H1 (cell line): ENCODE measurements at regions not wholly inside any gene's neighbourhood (a gene's known extent, or its start where the extent isn't known, plus 50 kb on each side); places are given as distances from the start of the nearest gene placed in this dataset.

ENCODE experiments used
- CTCF ChIA-PET: fragments of 300-600 bp; sonication (Branson Sonifier 250); formaldehyde crosslinking; loops from one replicate; lab custom pipeline; 2021; ENCODE audit not compliant: partially characterized antibody; lab: Charles Lee
- POLR2A ChIA-PET: fragments of 300-600 bp; sonication (Branson Sonifier 250); formaldehyde crosslinking; loops from one replicate; lab custom pipeline; 2021; ENCODE audit warnings: inconsistent platforms; ENCODE audit not compliant: partially characterized antibody; lab: Charles Lee
- DNase-seq, 2 experiments: peaks; one replicate each; pipeline versions ENCODE4 v3.0.0 to v3.0.0-alpha.2; 2010 to 2022; ENCODE audit warnings: low spot score in 2 of 2, low read depth in 1 of 2, mixed read lengths in 1 of 2
- FAIRE-seq: peaks from 2 replicates; lab custom pipeline; 2011; peaks lifted over from hg19 to GRCh38; lab: Jason Lieb, UNC
- H2AFZ ChIP-seq: 2 replicates; pipeline ENCODE4 v1.8.1; 2012; ENCODE audit warnings: low read length, inconsistent platforms
- H2AK5ac ChIP-seq: 2 replicates; pipeline ENCODE4 v1.6.1; 2013; ENCODE audit warnings: low read depth, low read length
- H2BK120ac ChIP-seq: replicated peaks from 2 replicates; pipeline ENCODE3; 2013; ENCODE audit warnings: low read depth, low read length, inconsistent platforms
- H2BK12ac ChIP-seq: 2 replicates; pipeline ENCODE4 v1.6.1; 2013; ENCODE audit warnings: low read depth, low read length
- H2BK15ac ChIP-seq: 2 replicates; pipeline ENCODE4 v1.6.1; 2013; ENCODE audit warnings: low read length
- H2BK20ac ChIP-seq: 2 replicates; pipeline ENCODE4 v1.6.1; 2013; ENCODE audit warnings: low read length
- H2BK5ac ChIP-seq: 2 replicates; pipeline ENCODE4 v1.6.1; 2013; ENCODE audit warnings: low read depth, low read length
- H3K14ac ChIP-seq: 2 replicates; pipeline ENCODE4 v1.6.1; 2013; ENCODE audit warnings: inconsistent platforms; ENCODE audit not compliant: insufficient read length
- H3K18ac ChIP-seq: 2 replicates; pipeline ENCODE4 v1.6.1; 2013; ENCODE audit warnings: low read length; ENCODE audit errors: extremely low read depth
- H3K23ac ChIP-seq: 2 replicates; pipeline ENCODE4 v1.6.1; 2013; ENCODE audit warnings: inconsistent platforms; ENCODE audit not compliant: insufficient read length
- H3K23me2 ChIP-seq: 2 replicates; pipeline ENCODE4 v1.6.1; 2013; ENCODE audit warnings: low read depth, low read length
- H3K27ac ChIP-seq: 2 replicates; pipeline ENCODE4 v1.6.1; 2011; ENCODE audit warnings: low read depth, low read length, inconsistent platforms
- H3K27me3 ChIP-seq, 4 experiments: replicated peaks in 1 of 4; 1 replicate in 1 of 4; 2 replicates in 3 of 4; pipeline versions ENCODE4 v1.6.1 to v1.8.1; 2011 to 2013; ENCODE audit warnings: low read length in 3 of 4, mild to moderate bottlenecking in 3 of 4, inconsistent platforms in 2 of 4, mixed read lengths in 2 of 4, moderate library complexity in 1 of 4; ENCODE audit not compliant: control insufficient read depth in 3 of 4, insufficient read depth in 3 of 4; ENCODE audit errors: extremely low read depth in 1 of 4
- H3K36me3 ChIP-seq, 4 experiments: 2 replicates each; pipeline versions ENCODE4 v1.6.1 to v1.8.1; 2011 to 2013; ENCODE audit warnings: mild to moderate bottlenecking in 4 of 4, low read length in 3 of 4, moderate library complexity in 2 of 4, control low read depth in 1 of 4, inconsistent platforms in 1 of 4; ENCODE audit not compliant: insufficient read depth in 4 of 4, control insufficient read depth in 2 of 4
- H3K4ac ChIP-seq: replicated peaks from 2 replicates; pipeline ENCODE3; 2013; ENCODE audit warnings: low read length, low read depth, mixed read lengths, inconsistent platforms; ENCODE audit not compliant: insufficient read length
- H3K4me1 ChIP-seq, 4 experiments: replicated peaks in 1 of 4; 1 replicate in 1 of 4; 2 replicates in 3 of 4; pipeline versions ENCODE4 v1.6.1 to v1.8.1; 2011 to 2013; ENCODE audit warnings: low read length in 3 of 4, inconsistent platforms in 2 of 4, mixed read lengths in 1 of 4; ENCODE audit not compliant: insufficient read depth in 4 of 4, control insufficient read depth in 3 of 4
- H3K4me2 ChIP-seq, 2 experiments: 2 replicates each; pipeline versions ENCODE4 v1.6.1 to v1.8.1; 2011 to 2013; ENCODE audit warnings: low read depth in 2 of 2, low read length in 2 of 2, control low read depth in 1 of 2, inconsistent platforms in 1 of 2, mild to moderate bottlenecking in 1 of 2; ENCODE audit not compliant: insufficient read depth in 1 of 2
- H3K4me3 ChIP-seq, 4 experiments: fragments of 200-600, 300-600 bp in 1 of 4; sonication (generic), shearing (Covaris generic), sonication (Bioruptor Twin) in 1 of 4; 2 replicates each; pipeline versions ENCODE4 v1.5.1 to v1.8.1; 2011 to 2016; ENCODE audit warnings: low read length in 4 of 4, low read depth in 3 of 4, control low read depth in 2 of 4, inconsistent platforms in 2 of 4, mild to moderate bottlenecking in 2 of 4, mixed read lengths in 1 of 4, moderate library complexity in 1 of 4; ENCODE audit not compliant: insufficient read depth in 2 of 4; ENCODE audit errors: extremely low read depth in 1 of 4
- H3K56ac ChIP-seq: replicated peaks from 2 replicates; pipeline ENCODE3; 2013; ENCODE audit warnings: low read depth, mild to moderate bottlenecking, mixed read lengths, low read length, inconsistent platforms; ENCODE audit not compliant: insufficient read length
- H3K79me1 ChIP-seq: 2 replicates; pipeline ENCODE4 v1.6.1; 2013; ENCODE audit warnings: low read depth, low read length, control low read depth
- H3K79me2 ChIP-seq, 2 experiments: 2 replicates each; pipeline versions ENCODE4 v1.6.1 to v1.8.1; 2012 to 2013; ENCODE audit warnings: low read length in 2 of 2, mild to moderate bottlenecking in 2 of 2, inconsistent platforms in 1 of 2; ENCODE audit not compliant: insufficient read depth in 2 of 2, control insufficient read depth in 1 of 2
- H3K9ac ChIP-seq, 4 experiments: replicated peaks in 1 of 4; 1 replicate in 1 of 4; 2 replicates in 3 of 4; pipeline versions ENCODE4 v1.6.1 to v1.8.1; 2011 to 2013; ENCODE audit warnings: low read depth in 3 of 4, low read length in 3 of 4, control low read depth in 2 of 4, mild to moderate bottlenecking in 2 of 4, moderate library complexity in 2 of 4, inconsistent platforms in 1 of 4; ENCODE audit errors: extremely low read depth in 1 of 4
- H3K9me3 ChIP-seq, 2 experiments: 2 replicates each; pipeline versions ENCODE4 v1.6.1 to v1.8.1; 2012 to 2013; ENCODE audit warnings: mild to moderate bottlenecking in 2 of 2, moderate library complexity in 2 of 2, control low read depth in 1 of 2, inconsistent platforms in 1 of 2, low read depth in 1 of 2, low read length in 1 of 2, mixed read lengths in 1 of 2; ENCODE audit not compliant: insufficient read depth in 2 of 2
- H4K20me1 ChIP-seq, 2 experiments: replicated peaks in 1 of 2; 2 replicates each; pipeline versions ENCODE3 to v1.8.1; 2011 to 2013; ENCODE audit warnings: inconsistent platforms in 2 of 2, low read length in 2 of 2, mild to moderate bottlenecking in 1 of 2; ENCODE audit not compliant: insufficient read depth in 2 of 2, control insufficient read depth in 1 of 2
- H4K5ac ChIP-seq: 2 replicates; pipeline ENCODE4 v1.6.1; 2013; ENCODE audit warnings: low read length, low read depth, mixed read lengths, inconsistent platforms; ENCODE audit not compliant: insufficient read length
- H4K8ac ChIP-seq: 2 replicates; pipeline ENCODE4 v1.8.0; 2013; ENCODE audit warnings: mild to moderate bottlenecking, moderate library complexity, low read length, inconsistent platforms; ENCODE audit not compliant: insufficient read depth; ENCODE audit errors: extremely low read depth
- H4K91ac ChIP-seq: replicated peaks from 2 replicates; pipeline ENCODE3; 2013; ENCODE audit warnings: low read length, mixed read lengths, inconsistent platforms; ENCODE audit not compliant: insufficient read length
- ASH2L ChIP-seq: fragments of 200-600, 300-600 bp; sonication (generic); IDR thresholded peaks from one replicate; pipeline ENCODE4 v1.7.1; 2017; ENCODE audit warnings: low read length
- BRCA1 ChIP-seq: IDR thresholded peaks from 2 replicates; pipeline ENCODE4 v1.6.1; 2012; ENCODE audit warnings: low read depth, low read length, improper control_type of control experiment
- CEBPB ChIP-seq: IDR thresholded peaks from 2 replicates; pipeline ENCODE4 v1.6.1; 2012; ENCODE audit warnings: low read depth, low read length
- CTBP2 ChIP-seq: IDR thresholded peaks from 2 replicates; pipeline ENCODE4 v1.7.0; 2011; ENCODE audit warnings: borderline replicate concordance, mild to moderate bottlenecking, moderate library complexity, mixed read lengths, low read length; ENCODE audit not compliant: insufficient read depth, insufficient read length
- E2F6 ChIP-seq: IDR thresholded peaks from 2 replicates; pipeline ENCODE4 v1.6.1; 2012; ENCODE audit warnings: inconsistent platforms
- PHF8 ChIP-seq: fragments of 200-600 bp; sonication (generic); conservative IDR thresholded peaks from 2 replicates; pipeline ENCODE4 v1.7.1; 2012; ENCODE audit warnings: low read depth, mild to moderate bottlenecking, inconsistent platforms, low read length, moderate library complexity
- SIRT6 ChIP-seq: IDR thresholded peaks from one replicate; pipeline ENCODE4 v1.7.1; 2012; ENCODE audit warnings: low read length, inconsistent platforms
- SP2 ChIP-seq: IDR thresholded peaks from 2 replicates; pipeline ENCODE4 v1.6.1; 2012; ENCODE audit warnings: mild to moderate bottlenecking, low read length, inconsistent platforms
- SP4 ChIP-seq: IDR thresholded peaks from 2 replicates; pipeline ENCODE4 v1.6.1; 2012; ENCODE audit warnings: low read length, inconsistent platforms
- TAF1 ChIP-seq: IDR thresholded peaks from 2 replicates; pipeline ENCODE4 v1.6.1; 2011; ENCODE audit warnings: mild to moderate bottlenecking, low read depth, low read length
- USF2 ChIP-seq: IDR thresholded peaks from 2 replicates; pipeline ENCODE4 v1.6.1; 2011; ENCODE audit warnings: low read length, improper control_type of control experiment
- YY1 ChIP-seq: IDR thresholded peaks from 2 replicates; pipeline ENCODE4 v1.6.1; 2011; ENCODE audit warnings: low read depth, mild to moderate bottlenecking, low read length
- WGBS, 2 experiments: shearing (Covaris generic) in 1 of 2; methylation state at CpG; one replicate each; pipeline versions ENCODE4 v1.1.6 to v1.1.7; 2013 to 2015; ENCODE audit warnings: low lambda C conversion rate in 2 of 2, mixed read lengths in 2 of 2, inconsistent platforms in 1 of 2, low coverage in 1 of 2, missing lambda C conversion rate in 1 of 2; ENCODE audit not compliant: insufficient replicate concordance in 2 of 2, insufficient coverage in 1 of 2, insufficient read length in 1 of 2; ENCODE audit errors: extremely low coverage in 1 of 2, missing lambda C conversion rate in 1 of 2; 5-methylcytosine and 5-hydroxymethylcytosine counted together

GRCh38 chr5:152184266-152184665, 220.8 kb downstream of the NMUR2 start:
- Histone ChIP-seq H3K27ac (no peak overlapping the region), H3K36me3 (0 out of 8 replicates have a peak, but pooled peaks cover 0 to 3% (median 0%) of the 10 kb centered on the region in 4 experiments), H3K9ac (no peak overlapping the region), H4K5ac (no peak overlapping the region), H3K23ac (no peak overlapping the region), H2BK20ac (no peak overlapping the region), H2BK120ac (no peak overlapping the region), H3K56ac (no peak overlapping the region), H2AK5ac (no peak overlapping the region), H3K4me3 (no peak overlapping the region), H2AFZ (no peak overlapping the region), H4K8ac (no peak overlapping the region), H2BK15ac (no peak overlapping the region), H3K4ac (no peak overlapping the region), H2BK12ac (no peak overlapping the region), H3K4me2 (no peak overlapping the region), H4K20me1 (no peaks in the 10 kb centered on the region), H3K79me1 (no peaks in the 10 kb centered on the region), H3K14ac (no peak overlapping the region), H3K9me3 (peaks cover 6 to 10% of the 10 kb centered on the region in 2 experiments), H3K18ac (no peak overlapping the region), H3K23me2 (no peaks in the 10 kb centered on the region), H3K4me1 (no peaks in the 10 kb centered on the region), H3K79me2 (no peaks in the 10 kb centered on the region), H2BK5ac (no peak overlapping the region), H3K27me3 (no peaks in the 10 kb centered on the region), H4K91ac (no peak overlapping the region)
- WGBS, 2 experiments = 94% methylated on average over 2 of the region's 2 CpGs; no CpG with 5 or more reads in 1 of the 2 experiments
- CTCF ChIA-PET = no interaction called here
- POLR2A ChIA-PET = no interaction called here
- no peak for DNase-seq
- no peak for FAIRE-seq
- no peak for TF ChIP-seq PHF8
- no peak for TF ChIP-seq SP4
- TF ChIP-seq SIRT6 = no peak
- no peak for TF ChIP-seq TAF1
- no peak for TF ChIP-seq BRCA1
- no peak for TF ChIP-seq SP2
- no peak for TF ChIP-seq E2F6
- no peak for TF ChIP-seq CTBP2
- no peak for TF ChIP-seq ASH2L
- no peak for TF ChIP-seq USF2
- no peak for TF ChIP-seq YY1
- no peak for TF ChIP-seq CEBPB
